GM23338 (cell line): ENCODE measurements at regions not wholly inside any gene's neighbourhood (a gene's known extent, or its start where the extent isn't known, plus 50 kb on each side); places are given as distances from the start of the nearest gene placed in this dataset.
A peak's percentile ranks its signal among the peaks of the same experiment; 100 is the strongest.

Source experiments
- ATAC-seq: fragments of 200-7000 bp; cut with Tn5 transposase; 3 replicates; pipeline ENCODE4 v1.9.1; 2020
- DNase-seq: peaks from one replicate; pipeline ENCODE4 v3.0.0-alpha.2; 2015; ENCODE audit warnings: low spot score
- H2AFZ ChIP-seq: fragments of 200-600 bp; sonication (generic); 2 replicates; pipeline ENCODE4 v1.8.0; 2016; ENCODE audit warnings: antibody characterized with exemption, mild to moderate bottlenecking, moderate library complexity
- H3F3A ChIP-seq: fragments of 200-600 bp; sonication (generic); replicated peaks from 2 replicates; pipeline ENCODE4 v1.8.0; 2017; ENCODE audit warnings: antibody characterized with exemption, mixed run types, low read depth
- H3K27ac ChIP-seq: fragments of 200-600 bp; sonication (generic); 2 replicates; pipeline ENCODE4 v1.6.1; 2016; ENCODE audit warnings: low read depth
- H3K27me3 ChIP-seq: fragments of 200-600 bp; sonication (generic); 2 replicates; pipeline ENCODE4 v1.8.0; 2016; ENCODE audit warnings: mild to moderate bottlenecking, mixed run types, moderate library complexity; ENCODE audit not compliant: insufficient read depth
- H3K36me3 ChIP-seq: fragments of 200-600 bp; sonication (generic); 2 replicates; pipeline ENCODE4 v1.8.0; 2016; ENCODE audit warnings: mild to moderate bottlenecking; ENCODE audit not compliant: insufficient read depth
- H3K4me1 ChIP-seq: fragments of 200-600 bp; sonication (generic); 2 replicates; pipeline ENCODE4 v1.8.0; 2016; ENCODE audit warnings: mild to moderate bottlenecking, moderate library complexity; ENCODE audit not compliant: insufficient read depth
- H3K4me2 ChIP-seq: fragments of 200-600 bp; sonication (generic); 2 replicates; pipeline ENCODE4 v1.7.1; 2017; ENCODE audit warnings: mixed run types
- H3K4me3 ChIP-seq: fragments of 200-600 bp; sonication (generic); 2 replicates; pipeline ENCODE4 v1.6.1; 2016; ENCODE audit warnings: mixed run types
- H3K79me2 ChIP-seq: fragments of 200-600 bp; sonication (generic); replicated peaks from 2 replicates; pipeline ENCODE4 v1.8.0; 2017; ENCODE audit warnings: mild to moderate bottlenecking; ENCODE audit not compliant: insufficient read depth
- H3K9me2 ChIP-seq: fragments of 200-600 bp; sonication (generic); 2 replicates; pipeline ENCODE4 v1.8.0; 2017; ENCODE audit not compliant: insufficient read depth
- H4K20me1 ChIP-seq: fragments of 200-600 bp; sonication (generic); replicated peaks from 2 replicates; pipeline ENCODE4 v1.8.0; 2017; ENCODE audit warnings: mild to moderate bottlenecking; ENCODE audit not compliant: insufficient read depth
- H3K27ac Mint-ChIP-seq: 2 replicates; pipeline ENCODE4 v1.8.0; 2020; ENCODE audit warnings: inconsistent platforms, mild to moderate bottlenecking, moderate library complexity, mixed read lengths
- H3K27me3 Mint-ChIP-seq: 3 replicates; pipeline ENCODE4 v1.8.0; 2022; ENCODE audit warnings: low read depth, mild to moderate bottlenecking, moderate library complexity, mixed read lengths, inconsistent platforms; ENCODE audit not compliant: insufficient read depth, poor library complexity
- H3K36me3 Mint-ChIP-seq: 3 replicates; pipeline ENCODE4 v1.8.0; 2021; ENCODE audit warnings: low read depth, mild to moderate bottlenecking, inconsistent platforms, moderate library complexity, mixed read lengths
- H3K4me1 Mint-ChIP-seq: 3 replicates; pipeline ENCODE4 v1.8.0; 2020; ENCODE audit warnings: mild to moderate bottlenecking, inconsistent platforms, mixed read lengths
- H3K4me3 Mint-ChIP-seq: 3 replicates; pipeline ENCODE4 v1.8.0; 2021; ENCODE audit warnings: moderate library complexity, mild to moderate bottlenecking, inconsistent platforms, mixed read lengths
- H3K9me3 Mint-ChIP-seq: 3 replicates; pipeline ENCODE4 v1.8.0; 2020; ENCODE audit warnings: moderate library complexity, mild to moderate bottlenecking, inconsistent platforms, mixed read lengths
- EZH2 ChIP-seq: fragments of 200-600 bp; sonication (generic); IDR thresholded peaks from one replicate; pipeline ENCODE4 v1.8.0; 2017; ENCODE audit warnings: antibody characterized with exemption, mild to moderate bottlenecking, low read depth; ENCODE audit not compliant: unreplicated experiment
- EZH2phosphoT487 ChIP-seq: fragments of 200-600 bp; sonication (generic); IDR thresholded peaks from one replicate; pipeline ENCODE4 v1.8.1; 2018; ENCODE audit warnings: antibody characterized with exemption; ENCODE audit not compliant: unreplicated experiment
- JUNB ChIP-seq: IDR thresholded peaks from one replicate; pipeline ENCODE4 v1.6.1; 2016; ENCODE audit warnings: antibody characterized with exemption; ENCODE audit not compliant: unreplicated experiment
- NANOG ChIP-seq: IDR thresholded peaks from 2 replicates; pipeline ENCODE4 v1.6.1; 2016; ENCODE audit warnings: antibody characterized with exemption, borderline replicate concordance
- REST ChIP-seq: IDR thresholded peaks from one replicate; pipeline ENCODE4 v1.6.1; 2018; ENCODE audit warnings: antibody characterized with exemption; ENCODE audit not compliant: unreplicated experiment
- STAT1 ChIP-seq: IDR thresholded peaks from one replicate; pipeline ENCODE4 v1.6.1; 2016; ENCODE audit warnings: antibody characterized with exemption; ENCODE audit not compliant: unreplicated experiment
- ZNF114 ChIP-seq: fragments of 250-450 bp; sonication (Bioruptor Pico); IDR thresholded peaks from 2 replicates; pipeline ENCODE4 v1.5.0; 2020; ENCODE audit warnings: mild to moderate bottlenecking, moderate library complexity
- ZNF331 ChIP-seq: fragments of 250-450 bp; sonication (Bioruptor Pico); IDR thresholded peaks from 2 replicates; pipeline ENCODE4 v1.5.0; 2020; ENCODE audit warnings: low read depth, mild to moderate bottlenecking, moderate library complexity
- TF ChIP-seq, protein P1 (sequence below), 2 experiments: fragments of 200-600 bp in 1 of 2; sonication (generic) in 1 of 2; conservative IDR thresholded peaks; 2 replicates each; pipeline versions ENCODE4 v1.5.1 to v1.6.1; 2016 to 2017; ENCODE audit warnings: antibody characterized with exemption in 2 of 2, low read depth in 2 of 2, mild to moderate bottlenecking in 2 of 2, moderate library complexity in 1 of 2
- TF ChIP-seq, protein P2 (sequence below): IDR thresholded peaks from 2 replicates; pipeline ENCODE4 v1.6.1; 2016; ENCODE audit warnings: antibody characterized with exemption

DNA sequence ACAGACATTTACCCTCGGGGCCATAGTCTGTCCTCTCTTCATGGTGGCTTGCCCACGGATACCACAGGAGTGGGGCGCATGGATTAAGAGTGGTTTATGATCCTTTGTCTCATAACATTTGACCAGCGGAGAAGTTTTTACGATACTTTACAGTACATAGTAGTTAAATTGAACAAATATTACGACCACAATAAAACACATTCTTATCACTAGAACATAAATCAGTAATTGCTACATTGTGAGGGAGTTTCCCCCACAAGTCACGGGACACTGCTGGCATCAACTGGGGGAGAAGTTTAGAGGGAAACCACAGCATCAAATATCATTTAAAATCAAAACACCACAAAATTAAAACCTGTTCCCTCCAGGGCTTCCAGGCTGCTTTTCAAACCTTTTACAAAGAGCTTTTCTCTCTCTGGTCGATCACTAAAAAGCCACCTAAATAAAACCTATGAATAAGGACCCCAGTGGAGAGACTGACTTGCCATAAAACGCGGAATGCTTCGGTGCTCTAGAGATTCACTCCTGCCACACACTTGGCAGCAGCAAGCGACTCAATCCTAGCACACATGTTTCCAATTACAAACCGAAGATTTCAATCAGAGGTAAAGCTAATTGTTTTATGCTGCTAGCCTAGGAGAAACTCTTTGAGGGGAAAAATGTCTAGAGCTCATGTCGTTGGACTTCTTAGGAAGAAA lies 173.7 kb upstream of the HNRNPA3 start:
- peak overlapping the region; percentile 60; the same call in 1 of the 2 replicates for H2AFZ ChIP-seq
- DNase-seq (no peak), ATAC-seq (no peak)
- H3K4me2 ChIP-seq = no peak overlapping the region
- H3K27me3 Mint-ChIP-seq = peaks cover 4% of the 10 kb centered on the region
- H3K27ac Mint-ChIP-seq = no peak overlapping the region
- no peak for TF ChIP-seq EZH2
- no peak for TF ChIP-seq EZH2phosphoT487
- TF ChIP-seq REST = no peak
- TF ChIP-seq, protein P1, sequence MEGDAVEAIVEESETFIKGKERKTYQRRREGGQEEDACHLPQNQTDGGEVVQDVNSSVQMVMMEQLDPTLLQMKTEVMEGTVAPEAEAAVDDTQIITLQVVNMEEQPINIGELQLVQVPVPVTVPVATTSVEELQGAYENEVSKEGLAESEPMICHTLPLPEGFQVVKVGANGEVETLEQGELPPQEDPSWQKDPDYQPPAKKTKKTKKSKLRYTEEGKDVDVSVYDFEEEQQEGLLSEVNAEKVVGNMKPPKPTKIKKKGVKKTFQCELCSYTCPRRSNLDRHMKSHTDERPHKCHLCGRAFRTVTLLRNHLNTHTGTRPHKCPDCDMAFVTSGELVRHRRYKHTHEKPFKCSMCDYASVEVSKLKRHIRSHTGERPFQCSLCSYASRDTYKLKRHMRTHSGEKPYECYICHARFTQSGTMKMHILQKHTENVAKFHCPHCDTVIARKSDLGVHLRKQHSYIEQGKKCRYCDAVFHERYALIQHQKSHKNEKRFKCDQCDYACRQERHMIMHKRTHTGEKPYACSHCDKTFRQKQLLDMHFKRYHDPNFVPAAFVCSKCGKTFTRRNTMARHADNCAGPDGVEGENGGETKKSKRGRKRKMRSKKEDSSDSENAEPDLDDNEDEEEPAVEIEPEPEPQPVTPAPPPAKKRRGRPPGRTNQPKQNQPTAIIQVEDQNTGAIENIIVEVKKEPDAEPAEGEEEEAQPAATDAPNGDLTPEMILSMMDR (conservative IDR thresholded peaks at IDR 0.05; ENCODE audit: low read depth in 2 of 2) = no peak
- no peak for TF ChIP-seq STAT1
- no peak for TF ChIP-seq JUNB
- no peaks in the 10 kb centered on the region for H4K20me1 ChIP-seq
- H3K9me2 ChIP-seq = peaks cover 5% of the 10 kb centered on the region; the same call in 1 of the 2 replicates
- H3K4me1 Mint-ChIP-seq = peaks cover 4% of the 10 kb centered on the region; the same call in 2 of the 3 replicates
- no peaks in the 10 kb centered on the region for H3F3A ChIP-seq
- H3K4me1 ChIP-seq = no peaks in the 10 kb centered on the region
- H3K36me3 Mint-ChIP-seq = no peaks in the 10 kb centered on the region
- H3K27me3 ChIP-seq = no peaks in the 10 kb centered on the region
- no peak overlapping the region for H3K4me3 Mint-ChIP-seq
- no peak overlapping the region for H3K4me3 ChIP-seq
- no peaks in the 10 kb centered on the region for H3K79me2 ChIP-seq
- no peaks in the 10 kb centered on the region for H3K9me3 Mint-ChIP-seq
- H3K36me3 ChIP-seq = no peaks in the 10 kb centered on the region; the same call in 1 of the 2 replicates
- H3K27ac ChIP-seq = no peak overlapping the region

GRCh38 chr2:177042311-177042710 lies 170.3 kb upstream of the HNRNPA3 start:
- no peak for ATAC-seq
- H3K4me3 Mint-ChIP-seq = no peak overlapping the region
- DNase-seq = no peak
- TF ChIP-seq ZNF331 (CRISPR knock-in tag) = no peak
- TF ChIP-seq EZH2phosphoT487 = no peak
- no peak for TF ChIP-seq JUNB
- TF ChIP-seq NANOG = no peak
- TF ChIP-seq ZNF114 = no peak
- TF ChIP-seq STAT1 = no peak
- no peak for TF ChIP-seq EZH2
- no peak for TF ChIP-seq REST
- TF ChIP-seq, protein P1 (conservative IDR thresholded peaks at IDR 0.05; ENCODE audit: low read depth in 2 of 2) = no peak
- TF ChIP-seq, protein P2, sequence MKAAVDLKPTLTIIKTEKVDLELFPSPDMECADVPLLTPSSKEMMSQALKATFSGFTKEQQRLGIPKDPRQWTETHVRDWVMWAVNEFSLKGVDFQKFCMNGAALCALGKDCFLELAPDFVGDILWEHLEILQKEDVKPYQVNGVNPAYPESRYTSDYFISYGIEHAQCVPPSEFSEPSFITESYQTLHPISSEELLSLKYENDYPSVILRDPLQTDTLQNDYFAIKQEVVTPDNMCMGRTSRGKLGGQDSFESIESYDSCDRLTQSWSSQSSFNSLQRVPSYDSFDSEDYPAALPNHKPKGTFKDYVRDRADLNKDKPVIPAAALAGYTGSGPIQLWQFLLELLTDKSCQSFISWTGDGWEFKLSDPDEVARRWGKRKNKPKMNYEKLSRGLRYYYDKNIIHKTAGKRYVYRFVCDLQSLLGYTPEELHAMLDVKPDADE = no peak

More at GRCh38 chr2:177042311-177042710, 170.3 kb upstream of the HNRNPA3 start:
- Histone ChIP-seq H3K4me3 (no peak overlapping the region), H3K4me2 (no peak overlapping the region), H2AFZ (no peak overlapping the region), H3F3A (no peaks in the 10 kb centered on the region), H3K36me3 (no peaks in the 10 kb centered on the region; the same call in 1 of the 2 replicates), H3K27me3 (no peaks in the 10 kb centered on the region), H3K4me1 (no peaks in the 10 kb centered on the region), H3K27ac (no peak overlapping the region), H4K20me1 (no peaks in the 10 kb centered on the region), H3K79me2 (no peaks in the 10 kb centered on the region), H3K9me2 (no peaks in the 10 kb centered on the region)
- no peaks in the 10 kb centered on the region for H3K36me3 Mint-ChIP-seq
- no peak overlapping the region for H3K27ac Mint-ChIP-seq
- peaks cover 4% of the 10 kb centered on the region for H3K27me3 Mint-ChIP-seq
- H3K4me1 Mint-ChIP-seq = peaks cover 10% of the 10 kb centered on the region; the same call in 2 of the 3 replicates
- no peaks in the 10 kb centered on the region for H3K9me3 Mint-ChIP-seq
